Suprapubic skin (tissue), 4 donors: ENCODE measurements at regions not wholly inside any gene's neighbourhood (a gene's known extent, or its start where the extent isn't known, plus 50 kb on each side); places are given as distances from the start of the nearest gene placed in this dataset.

Experiments
- DNase-seq, 2 donors: peaks; one replicate each; pipeline ENCODE4 v3.0.0-alpha.2; 2019; ENCODE audit warnings: low spot score in 2 of 2
- H3K27ac ChIP-seq: fragments of 200-600 bp; sonication (generic); one replicate; pipeline ENCODE4 v1.5.1; 2019
- H3K27me3 ChIP-seq: fragments of 200-600 bp; sonication (generic); one replicate; pipeline ENCODE4 v1.5.1; 2019
- H3K36me3 ChIP-seq: fragments of 200-600 bp; sonication (generic); one replicate; pipeline ENCODE4 v1.5.1; 2019
- H3K4me1 ChIP-seq: fragments of 200-600 bp; sonication (generic); one replicate; pipeline ENCODE4 v1.5.1; 2019
- H3K4me3 ChIP-seq: fragments of 200-600 bp; sonication (generic); one replicate; pipeline ENCODE4 v1.5.1; 2019; ENCODE audit warnings: mild to moderate bottlenecking
- H3K9me3 ChIP-seq: fragments of 200-600 bp; sonication (generic); one replicate; pipeline ENCODE4 v1.5.1; 2019
- EP300 ChIP-seq: sonication (generic); formaldehyde crosslinking; IDR thresholded peaks from one replicate; pipeline ENCODE4 v1.6.1; 2017; ENCODE audit warnings: antibody characterized with exemption
- POLR2A ChIP-seq, 2 donors: fragments of 450-650 bp; IDR thresholded peaks; one replicate each; pipeline ENCODE4 v1.6.1; 2017; ENCODE audit warnings: antibody characterized with exemption in 2 of 2, mild to moderate bottlenecking in 2 of 2, moderate library complexity in 2 of 2
- POLR2AphosphoS5 ChIP-seq, 3 donors: sonication (generic); formaldehyde crosslinking; IDR thresholded peaks; one replicate each; pipeline ENCODE4 v1.6.1; 2017; ENCODE audit warnings: antibody characterized with exemption in 3 of 3
- WGBS: methylation state at CpG from one replicate; pipeline ENCODE4 v1.1.5; 2018; 5-methylcytosine and 5-hydroxymethylcytosine counted together
- TF ChIP-seq, protein P1 (sequence below), 2 donors: fragments of 200-600 bp in 1 of 2; fragments of 450-650 bp in 1 of 2; sonication (generic) in 1 of 2; IDR thresholded peaks; one replicate each; pipeline ENCODE4 v1.5.1; 2016 to 2019; ENCODE audit warnings: antibody characterized with exemption in 2 of 2, mild to moderate bottlenecking in 1 of 2, moderate library complexity in 1 of 2

DNA sequence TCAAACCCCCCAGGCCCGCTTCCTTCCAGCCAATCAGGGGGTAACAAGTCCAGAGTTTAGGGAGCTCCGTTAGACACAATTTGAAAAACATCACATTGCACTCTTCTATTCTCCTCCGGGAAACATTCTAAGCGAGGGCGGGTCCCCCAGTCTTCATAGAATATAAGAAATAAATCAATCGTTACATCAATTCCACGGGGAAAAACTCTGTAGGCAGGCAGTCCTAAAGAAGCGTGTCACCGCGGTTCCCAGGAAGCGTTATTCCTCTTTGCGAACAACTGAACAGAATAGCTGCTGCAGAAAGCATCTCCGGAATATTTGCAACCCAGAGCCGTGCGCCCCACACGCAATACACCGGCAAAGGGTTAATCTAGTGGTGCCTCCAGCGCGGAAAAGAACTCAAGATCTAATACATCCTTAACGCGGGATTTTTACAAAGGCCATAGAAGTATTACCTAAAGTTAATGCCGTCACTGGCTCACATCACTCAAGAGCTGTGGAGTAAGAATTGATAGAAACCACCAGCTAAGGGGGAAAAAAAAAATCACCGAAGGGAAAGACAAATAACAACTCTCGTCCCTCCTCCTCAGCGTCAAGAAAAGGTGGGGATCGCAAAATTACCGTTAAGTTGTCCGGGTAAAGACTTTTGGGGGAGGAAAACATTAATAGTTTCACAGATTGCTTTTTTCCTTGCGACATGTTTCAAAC is 65.1 kb downstream of the KCNRG start:
- H3K4me1 ChIP-seq, result peaks cover 50% of the 10 kb centered on the region
- H3K4me3 ChIP-seq, result peak overlapping the region; percentile 79
- H3K27me3 ChIP-seq, result no peaks in the 10 kb centered on the region
- peak overlapping the region; percentile 83 for H3K27ac ChIP-seq
- 1% methylated on average over 29 of the region's 29 CpGs for WGBS
- no peak for DNase-seq
- H3K36me3 ChIP-seq, result no peaks in the 10 kb centered on the region
- TF ChIP-seq POLR2AphosphoS5 (IDR thresholded peaks at IDR 0.05) (no peak), EP300 (no peak), POLR2A (IDR thresholded peaks at IDR 0.05) (no peak)
- TF ChIP-seq, protein P1, sequence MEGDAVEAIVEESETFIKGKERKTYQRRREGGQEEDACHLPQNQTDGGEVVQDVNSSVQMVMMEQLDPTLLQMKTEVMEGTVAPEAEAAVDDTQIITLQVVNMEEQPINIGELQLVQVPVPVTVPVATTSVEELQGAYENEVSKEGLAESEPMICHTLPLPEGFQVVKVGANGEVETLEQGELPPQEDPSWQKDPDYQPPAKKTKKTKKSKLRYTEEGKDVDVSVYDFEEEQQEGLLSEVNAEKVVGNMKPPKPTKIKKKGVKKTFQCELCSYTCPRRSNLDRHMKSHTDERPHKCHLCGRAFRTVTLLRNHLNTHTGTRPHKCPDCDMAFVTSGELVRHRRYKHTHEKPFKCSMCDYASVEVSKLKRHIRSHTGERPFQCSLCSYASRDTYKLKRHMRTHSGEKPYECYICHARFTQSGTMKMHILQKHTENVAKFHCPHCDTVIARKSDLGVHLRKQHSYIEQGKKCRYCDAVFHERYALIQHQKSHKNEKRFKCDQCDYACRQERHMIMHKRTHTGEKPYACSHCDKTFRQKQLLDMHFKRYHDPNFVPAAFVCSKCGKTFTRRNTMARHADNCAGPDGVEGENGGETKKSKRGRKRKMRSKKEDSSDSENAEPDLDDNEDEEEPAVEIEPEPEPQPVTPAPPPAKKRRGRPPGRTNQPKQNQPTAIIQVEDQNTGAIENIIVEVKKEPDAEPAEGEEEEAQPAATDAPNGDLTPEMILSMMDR (IDR thresholded peaks at IDR 0.05), result no peak
- H3K9me3 ChIP-seq, result no peaks in the 10 kb centered on the region

DNA sequence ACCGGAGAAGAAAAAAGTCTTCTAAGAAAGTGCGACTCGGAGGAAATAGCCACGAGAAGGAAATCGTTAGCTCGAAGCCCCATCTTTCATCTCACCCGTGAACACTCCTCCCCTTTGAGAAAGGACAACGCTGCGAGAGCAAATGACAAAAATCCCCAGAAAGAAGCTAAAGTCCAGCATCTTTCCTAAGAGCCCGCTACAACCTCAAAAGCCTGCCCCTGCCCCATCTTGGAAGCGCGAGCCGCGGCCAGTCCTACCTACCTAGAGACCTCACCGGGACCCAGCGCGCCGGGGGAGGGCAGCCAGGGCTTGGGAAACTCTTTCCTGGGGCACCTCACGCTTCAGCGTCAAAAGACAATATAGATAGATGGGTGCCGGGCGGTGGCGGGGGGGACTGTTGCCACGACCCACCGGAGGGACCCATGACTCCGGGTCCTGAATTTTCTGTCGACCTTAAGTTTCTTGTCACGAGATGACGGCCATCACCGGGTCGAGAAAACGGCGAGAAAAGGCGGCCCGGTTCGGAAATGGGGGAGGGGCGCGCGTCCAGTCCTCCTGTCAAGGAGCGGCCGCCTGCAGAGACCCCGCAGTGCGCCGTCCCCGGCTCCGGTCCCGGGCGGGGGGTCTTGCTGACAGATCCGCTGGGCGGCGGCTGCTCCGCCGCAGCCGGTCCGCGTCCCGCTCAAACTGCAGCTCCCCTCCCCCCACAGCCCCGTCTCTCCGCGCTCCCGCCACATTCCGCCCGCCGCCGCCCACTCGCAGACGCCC is 65.9 kb downstream of the KCNRG start:
- WGBS, result under 1% methylated on average over 16 of the region's 67 CpGs
- Histone ChIP-seq H3K4me1 (peaks cover 47% of the 10 kb centered on the region), H3K27me3 (no peaks in the 10 kb centered on the region), H3K9me3 (no peaks in the 10 kb centered on the region), H3K27ac (peak overlapping the region; percentile 83), H3K36me3 (no peaks in the 10 kb centered on the region), H3K4me3 (peak overlapping the region; percentile 79)
- no peak for TF ChIP-seq POLR2AphosphoS5 (IDR thresholded peaks at IDR 0.05)
- TF ChIP-seq POLR2A (IDR thresholded peaks at IDR 0.05), result no peak
- TF ChIP-seq, protein P1 (IDR thresholded peaks at IDR 0.05), result no peak
- TF ChIP-seq EP300, result no peak
- peak in 1 of 2 donors; percentile 77 for DNase-seq

DNA sequence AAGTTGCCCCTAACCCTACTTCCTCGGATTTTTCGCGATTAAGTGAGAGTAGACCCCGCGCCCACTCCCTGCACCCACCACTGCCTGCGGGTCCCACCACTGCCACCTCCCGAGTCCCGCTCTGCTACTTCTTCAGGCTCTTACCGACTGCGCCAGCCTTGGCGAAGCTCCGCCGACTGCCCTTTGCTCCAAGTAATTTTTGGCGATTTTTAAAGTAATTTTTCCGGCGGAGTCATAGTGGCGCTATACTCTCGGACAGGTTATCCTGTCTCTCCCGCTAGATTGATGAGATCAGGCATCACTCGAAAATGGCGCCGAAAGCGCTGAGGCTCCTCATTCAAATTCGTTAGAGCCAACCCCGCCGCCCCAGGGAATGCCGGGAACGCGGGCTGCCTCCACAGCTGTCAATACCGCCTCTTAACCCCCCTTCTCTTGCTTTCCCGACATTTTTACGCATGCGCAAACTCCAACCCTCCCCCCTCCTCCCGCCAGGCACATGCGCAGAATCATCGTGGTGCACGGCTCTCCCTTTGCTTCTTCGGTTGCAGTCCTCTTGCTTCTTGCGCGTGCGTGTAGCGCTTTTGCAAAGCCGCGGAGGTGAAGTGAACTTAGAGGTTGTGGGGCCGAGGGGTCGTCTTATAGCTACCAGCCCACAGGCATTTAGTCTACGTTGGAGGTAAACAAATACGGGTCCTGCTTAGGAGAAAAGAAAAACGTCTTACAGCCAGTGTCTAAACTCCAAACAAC is 66.6 kb downstream of the KCNRG start:
- no peaks in the 10 kb centered on the region for H3K27me3 ChIP-seq
- H3K4me3 ChIP-seq, result peak overlapping the region; percentile 79
- DNase-seq, result peak; percentile 99
- under 1% methylated on average over 46 of the region's 49 CpGs for WGBS
- H3K4me1 ChIP-seq, result peaks cover 43% of the 10 kb centered on the region
- peak overlapping the region; percentile 83 for H3K27ac ChIP-seq
- H3K36me3 ChIP-seq, result no peaks in the 10 kb centered on the region
- no peak for TF ChIP-seq POLR2AphosphoS5 (IDR thresholded peaks at IDR 0.05)
- TF ChIP-seq, protein P1 (IDR thresholded peaks at IDR 0.05), result no peak
- TF ChIP-seq EP300, result no peak
- no peaks in the 10 kb centered on the region for H3K9me3 ChIP-seq

DNA sequence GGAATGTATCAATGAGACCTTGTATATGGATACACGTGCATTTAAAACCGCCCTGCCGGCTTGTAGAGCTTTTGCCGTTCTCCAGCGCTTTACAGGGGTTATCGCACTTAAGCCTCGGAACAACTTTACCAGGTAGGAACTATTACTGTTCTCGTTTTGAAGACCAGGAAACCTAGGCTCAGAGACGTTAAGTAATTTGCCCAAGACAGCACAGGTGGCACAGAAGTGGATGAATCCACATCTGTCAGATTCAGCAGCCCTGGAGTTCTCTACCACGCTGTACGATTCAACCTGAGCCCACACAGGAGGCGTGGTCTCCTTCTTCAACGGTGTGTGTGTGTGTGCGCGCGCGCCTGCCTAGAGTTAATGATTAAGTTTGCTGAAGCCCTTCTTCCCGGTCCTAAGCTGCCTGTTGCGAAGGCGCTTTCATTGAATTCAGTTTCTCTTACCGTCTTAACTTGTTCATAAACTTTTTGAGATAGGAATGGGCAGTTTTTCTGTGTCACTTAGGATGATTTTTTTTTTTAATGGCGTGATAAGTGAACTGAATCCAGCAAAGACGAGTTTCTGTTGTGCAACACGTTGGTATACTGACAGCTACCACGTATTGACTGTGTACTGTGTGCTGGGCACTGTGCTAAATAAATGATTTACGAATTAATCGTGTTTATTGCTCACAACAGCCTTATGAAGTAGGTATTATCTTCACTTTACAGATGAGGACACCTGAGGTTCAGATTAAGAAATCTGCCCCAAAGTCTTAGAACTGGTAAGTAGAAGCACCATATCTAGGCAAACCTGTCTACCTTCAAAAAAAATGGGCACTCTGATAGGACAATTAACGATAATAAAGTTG is 67.4 kb downstream of the KCNRG start:
- Histone ChIP-seq H3K4me3 (peak overlapping the region; percentile 79), H3K27ac (peak overlapping the region; percentile 75), H3K27me3 (no peaks in the 10 kb centered on the region), H3K4me1 (peaks cover 39% of the 10 kb centered on the region), H3K9me3 (no peaks in the 10 kb centered on the region), H3K36me3 (no peaks in the 10 kb centered on the region)
- DNase-seq, result peak in 1 of 2 donors; percentile 71
- no peak for TF ChIP-seq POLR2A (IDR thresholded peaks at IDR 0.05)
- TF ChIP-seq, protein P1 (IDR thresholded peaks at IDR 0.05), result no peak
- no peak for TF ChIP-seq POLR2AphosphoS5 (IDR thresholded peaks at IDR 0.05)
- no peak for TF ChIP-seq EP300
- 4% methylated on average over 28 of the region's 28 CpGs for WGBS
